Inflammatory macrophage treated with lipopolysaccharide for 4 hours (primary cell): ENCODE measurements at regions not wholly inside any gene's neighbourhood (a gene's known extent, or its start where the extent isn't known, plus 50 kb on each side); places are given as distances from the start of the nearest gene placed in this dataset.
"Not testable (repeated sequence)": the region's sequence is repeated elsewhere in the genome, so short reads cannot be mapped to it uniquely, and the experiment has no call there.

Experiments used
- DNase-seq: peaks from one replicate; pipeline ENCODE4 v3.0.0-alpha.2; 2020

DNA sequence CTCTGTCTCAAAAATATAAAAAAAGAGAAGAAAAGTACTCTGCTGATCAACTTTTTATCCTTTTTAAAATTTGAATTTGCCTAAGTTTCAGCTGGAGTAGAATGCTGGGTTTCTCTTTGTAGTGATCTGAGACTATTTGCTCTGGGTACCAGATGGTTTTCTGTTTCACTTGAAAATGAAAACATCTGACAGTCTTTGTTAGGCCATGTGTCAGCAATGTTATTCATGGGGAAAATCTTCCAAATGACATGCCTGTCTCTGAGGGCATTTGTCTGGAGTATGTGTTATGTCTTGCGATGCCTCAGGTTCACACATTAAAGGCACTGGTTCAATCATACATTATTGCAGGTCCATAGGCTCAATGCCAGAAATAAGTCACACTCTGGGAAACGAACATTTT is 175.3 kb upstream of the TMEM229A start:
- DNase-seq, result no peak

GRCh38 chr7:124205526-124205925 is 172.7 kb upstream of the TMEM229A start:
- no peak for DNase-seq

- no peak for DNase-seq
Measured at GRCh38 chr7:124202546-124202945, 169.7 kb upstream of the TMEM229A start.

DNA sequence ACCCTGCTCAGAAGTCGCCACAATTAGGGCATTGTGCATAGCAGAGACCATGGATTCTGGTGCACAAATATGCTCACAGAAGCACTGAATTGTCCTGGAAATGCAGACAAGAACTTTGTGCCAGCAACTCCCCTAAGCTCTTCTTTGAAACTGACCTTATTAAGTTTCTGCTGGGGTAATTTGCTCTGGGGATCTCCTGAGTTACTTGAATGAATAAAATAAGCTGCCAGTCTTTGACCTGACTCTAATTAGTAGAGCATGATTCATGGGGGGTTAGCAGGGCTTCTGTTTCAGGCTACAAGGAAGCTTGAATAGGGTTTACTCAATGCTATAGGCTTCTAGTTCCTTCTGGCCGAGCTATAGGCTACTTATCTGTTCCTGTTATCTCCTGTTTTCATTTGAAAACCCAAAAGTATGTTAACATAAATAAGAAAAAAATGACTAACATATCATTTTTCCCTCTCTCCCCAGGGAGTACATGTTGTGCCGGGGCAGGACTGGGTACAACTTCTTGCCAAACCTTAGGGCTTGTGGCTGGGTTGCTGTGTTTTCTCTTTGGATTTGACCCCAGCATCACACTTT is 169.0 kb upstream of the TMEM229A start:
- no peak for DNase-seq

- no peak for DNase-seq
Measured at GRCh38 chr7:124196519-124196918, 163.7 kb upstream of the TMEM229A start.

DNA sequence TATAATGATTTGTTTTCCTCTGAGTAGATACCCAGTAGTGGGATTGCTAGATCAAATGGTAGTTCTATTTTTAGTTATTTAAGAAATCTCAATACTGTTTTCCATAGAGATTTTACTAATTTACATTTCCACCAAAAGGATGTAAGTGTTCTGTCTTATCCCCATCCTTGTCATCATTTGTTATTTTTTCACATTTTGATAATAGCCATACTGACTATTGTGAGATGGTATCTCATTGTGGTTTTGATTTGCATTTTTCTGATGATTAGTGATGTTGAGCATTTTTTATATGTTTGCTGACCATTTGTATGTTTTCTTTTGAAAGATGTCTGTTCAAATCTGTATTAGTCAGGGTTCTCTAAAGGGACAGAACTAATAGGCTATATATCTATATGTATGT is 160.0 kb upstream of the TMEM229A start:
- DNase-seq, result no peak

GRCh38 chr7:124191713-124192112 is 158.8 kb upstream of the TMEM229A start:
- DNase-seq, result no peak

DNA sequence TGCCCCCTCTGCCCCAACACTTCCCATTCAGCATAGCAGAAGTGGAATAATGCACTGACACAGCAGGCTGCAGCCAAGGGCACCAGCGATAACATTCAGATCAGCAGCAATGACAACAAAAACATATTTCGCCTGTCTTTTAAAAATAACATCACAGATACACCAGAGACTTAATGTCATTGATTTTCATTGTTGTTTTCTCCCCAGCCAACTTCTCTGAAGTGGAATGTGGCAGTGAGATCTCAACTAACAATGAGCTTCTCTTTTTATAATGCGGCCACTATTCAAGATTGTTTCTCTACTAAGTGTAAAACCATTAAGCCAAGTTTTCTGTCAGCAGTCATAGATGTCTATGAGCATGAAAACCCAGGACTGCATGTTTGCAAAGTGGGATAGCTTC is 158.2 kb upstream of the TMEM229A start:
- DNase-seq, result no peak

DNA sequence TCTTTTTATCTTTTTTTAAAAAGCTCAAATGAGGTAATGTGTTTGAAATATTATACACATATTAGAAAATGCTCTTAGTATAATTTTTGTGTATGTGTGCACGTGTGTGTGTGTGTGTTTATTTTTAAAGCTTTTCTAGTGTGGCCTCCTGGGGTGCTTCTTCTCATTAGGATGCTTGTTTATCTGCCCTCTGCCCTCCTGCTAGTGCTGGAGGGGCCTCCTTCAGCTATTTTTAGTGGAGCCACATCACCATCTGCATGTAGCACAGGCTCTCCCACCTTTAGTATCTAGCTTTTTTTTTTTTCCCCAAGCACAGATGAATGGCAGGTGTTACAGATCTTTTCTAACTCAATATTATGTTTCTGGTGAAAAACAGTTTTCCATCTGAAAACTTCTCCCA is 155.7 kb upstream of the TMEM229A start:
- DNase-seq, result no peak

GRCh38 chr7:124187962-124188361 is 155.1 kb upstream of the TMEM229A start:
- DNase-seq, result no peak

- DNase-seq, result no peak
Measured at GRCh38 chr7:124183649-124184048, 150.8 kb upstream of the TMEM229A start.

DNA sequence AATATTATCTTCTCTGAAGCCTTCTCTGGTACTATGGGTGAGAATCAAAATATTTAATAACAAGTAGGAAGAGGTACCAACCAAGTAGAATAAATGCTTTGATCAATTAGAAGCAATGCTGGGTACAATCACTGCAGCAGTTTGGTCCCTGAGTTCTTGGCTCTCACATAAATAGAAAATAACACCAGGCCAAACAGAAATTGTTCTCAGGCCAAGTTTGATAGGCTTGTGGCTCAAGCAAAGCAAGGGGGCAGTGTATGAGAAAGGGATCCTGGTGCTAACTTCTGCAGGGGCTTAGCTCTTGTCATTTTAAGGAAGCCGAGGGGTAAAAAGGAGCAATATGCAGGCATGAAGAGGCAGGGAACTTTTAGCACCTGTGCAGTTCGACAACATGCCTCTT is 146.8 kb upstream of the TMEM229A start:
- no peak for DNase-seq

- no peak for DNase-seq
Measured at GRCh38 chr7:124177891-124178290, 145.0 kb upstream of the TMEM229A start.

- DNase-seq, result not testable (repeated sequence)
Measured at GRCh38 chr7:124171812-124172211, 138.9 kb upstream of the TMEM229A start.

GRCh38 chr7:124171068-124171467 is 138.2 kb upstream of the TMEM229A start:
- no peak for DNase-seq

GRCh38 chr7:124168616-124169015 is 135.7 kb upstream of the TMEM229A start:
- DNase-seq, result no peak

- DNase-seq, result no peak
Measured at GRCh38 chr7:124162667-124163066, 129.8 kb upstream of the TMEM229A start.

DNA sequence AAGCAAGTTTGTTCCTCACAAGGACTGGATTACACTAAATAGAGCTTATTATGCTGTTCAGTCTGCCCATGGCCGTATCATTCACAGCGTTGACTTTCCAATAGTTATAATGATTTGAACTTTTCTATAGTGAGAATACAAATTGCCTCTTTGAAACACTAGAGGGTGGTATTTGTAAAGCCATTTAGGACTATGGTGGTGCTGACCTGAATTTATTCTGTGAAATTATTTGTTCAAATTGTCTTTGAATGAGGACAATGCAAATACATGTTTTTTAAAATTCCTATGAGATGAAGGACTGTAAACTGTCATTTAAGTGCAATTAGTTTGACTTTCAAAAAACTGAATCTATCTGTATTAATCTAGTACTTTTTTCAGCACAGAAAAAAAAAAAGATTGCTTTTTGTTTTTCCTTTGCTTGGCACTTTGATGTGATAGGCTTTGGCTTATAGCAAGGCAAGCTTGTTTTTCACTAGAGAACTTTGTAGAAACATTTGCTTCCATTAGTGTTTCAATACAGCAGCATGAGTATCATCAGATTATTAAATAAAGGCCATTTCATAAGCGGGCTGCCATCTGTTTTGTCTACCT is 122.7 kb upstream of the TMEM229A start:
- peak; percentile 7 for DNase-seq

GRCh38 chr7:124152859-124153692 is 120.2 kb upstream of the TMEM229A start:
- peak; percentile 0 for DNase-seq

GRCh38 chr7:124137664-124138063 is 104.8 kb upstream of the TMEM229A start:
- DNase-seq, result no peak

DNA sequence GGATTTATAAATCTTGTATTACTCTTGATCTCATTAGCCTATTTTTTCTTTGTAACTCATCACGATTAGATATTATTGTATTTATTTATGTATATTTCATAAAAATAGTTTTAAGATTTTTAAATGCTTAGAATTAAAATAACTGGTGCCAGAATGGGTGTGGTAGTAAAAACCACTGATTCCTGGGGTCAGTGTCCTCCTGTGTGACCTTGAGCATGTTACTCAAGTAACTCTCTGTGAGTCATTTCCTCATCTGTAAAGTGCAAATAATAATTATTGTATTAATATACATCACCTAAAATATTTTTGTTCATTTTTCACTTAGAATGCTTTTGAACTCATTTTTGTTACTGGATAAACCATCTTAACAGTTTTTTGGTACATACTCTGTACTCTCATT is 91.3 kb upstream of the TMEM229A start:
- no peak for DNase-seq

DNA sequence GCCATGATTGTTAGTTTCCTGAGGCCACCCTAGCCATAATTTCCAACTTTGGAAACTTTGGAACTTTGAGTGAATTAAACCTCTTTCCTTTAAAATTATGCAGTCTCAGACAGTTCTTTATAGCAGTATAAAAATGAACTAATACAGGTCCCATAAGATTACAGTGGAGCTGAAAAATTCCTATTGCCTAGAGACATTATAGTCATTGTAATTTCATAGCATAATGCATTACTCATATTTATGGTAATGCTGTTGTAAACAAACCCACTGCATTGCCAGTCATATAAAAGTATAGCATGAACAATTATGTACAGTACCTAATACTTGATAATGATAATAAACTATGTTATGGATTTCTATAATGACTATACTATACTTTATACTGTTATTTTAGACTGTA is 88.0 kb upstream of the TMEM229A start:
- no peak for DNase-seq

GRCh38 chr7:124113045-124113444 is 80.2 kb upstream of the TMEM229A start:
- no peak for DNase-seq

GRCh38 chr7:124106575-124106974 is 73.7 kb upstream of the TMEM229A start:
- no peak for DNase-seq
